HEK293T (cell line): ENCODE measurements at regions not wholly inside any gene's neighbourhood (a gene's known extent, or its start where the extent isn't known, plus 50 kb on each side); places are given as distances from the start of the nearest gene placed in this dataset.

Source experiments
- CTCF ChIA-PET: fragments of 350-600 bp; formaldehyde crosslinking; extraction: SDS; loops from one replicate; lab custom pipeline; 2021; ENCODE audit warnings: antibody characterized with exemption, inconsistent platforms; lab: Yijun Ruan, JAX
- POLR2A ChIA-PET: fragments of 350-600 bp; formaldehyde crosslinking; extraction: SDS; loops from one replicate; lab custom pipeline; 2020; ENCODE audit warnings: antibody characterized with exemption, inconsistent platforms; lab: Yijun Ruan, JAX
- DNase-seq: peaks from one replicate; pipeline ENCODE4 v3.0.0; 2012; ENCODE audit warnings: mixed read lengths; ENCODE audit errors: extremely low spot score
- ARNT ChIP-seq: fragments of 450-650 bp; IDR thresholded peaks from 2 replicates; pipeline ENCODE4 v1.6.1; 2017; ENCODE audit warnings: mild to moderate bottlenecking
- BHLHE40 ChIP-seq: fragments of 450-650 bp; IDR thresholded peaks from 2 replicates; pipeline ENCODE4 v1.6.1; 2016; ENCODE audit warnings: mild to moderate bottlenecking, moderate library complexity, borderline replicate concordance
- CTBP1 ChIP-seq: fragments of 450-650 bp; IDR thresholded peaks from 2 replicates; pipeline ENCODE4 v1.6.1; 2016; ENCODE audit warnings: borderline replicate concordance
- ELF4 ChIP-seq: fragments of 450-650 bp; IDR thresholded peaks from 2 replicates; pipeline ENCODE4 v1.6.1; 2017; ENCODE audit warnings: antibody characterized with exemption
- FOXA1 ChIP-seq: fragments of 450-650 bp; IDR thresholded peaks from 2 replicates; pipeline ENCODE4 v1.6.1; 2016; ENCODE audit warnings: mild to moderate bottlenecking
- FOXK2 ChIP-seq: fragments of 450-650 bp; IDR thresholded peaks from 2 replicates; pipeline ENCODE4 v1.6.1; 2016; ENCODE audit warnings: mild to moderate bottlenecking
- FOXM1 ChIP-seq: fragments of 450-650 bp; IDR thresholded peaks from 2 replicates; pipeline ENCODE4 v1.6.1; 2017; ENCODE audit warnings: mild to moderate bottlenecking, borderline replicate concordance
- HDGF ChIP-seq: fragments of 450-650 bp; IDR thresholded peaks from 2 replicates; pipeline ENCODE4 v1.6.1; 2017; ENCODE audit warnings: antibody characterized with exemption, borderline replicate concordance
- L3MBTL2 ChIP-seq: fragments of 450-650 bp; conservative IDR thresholded peaks from 2 replicates; pipeline ENCODE4 v1.6.1; 2016; ENCODE audit warnings: mild to moderate bottlenecking
- LEF1 ChIP-seq: fragments of 450-650 bp; IDR thresholded peaks from 2 replicates; pipeline ENCODE4 v1.6.1; 2017; ENCODE audit warnings: mild to moderate bottlenecking, borderline replicate concordance
- NFRKB ChIP-seq: fragments of 450-650 bp; IDR thresholded peaks from 2 replicates; pipeline ENCODE4 v1.6.1; 2016; ENCODE audit warnings: mild to moderate bottlenecking, moderate library complexity
- PKNOX1 ChIP-seq: fragments of 450-650 bp; IDR thresholded peaks from 2 replicates; pipeline ENCODE4 v1.6.1; 2016
- SP1 ChIP-seq: fragments of 450-650 bp; IDR thresholded peaks from 2 replicates; pipeline ENCODE4 v1.6.1; 2017
- SUZ12 ChIP-seq: fragments of 450-650 bp; IDR thresholded peaks from 2 replicates; pipeline ENCODE4 v1.6.1; 2016; ENCODE audit warnings: mild to moderate bottlenecking
- TARDBP ChIP-seq: fragments of 450-650 bp; IDR thresholded peaks from 2 replicates; pipeline ENCODE4 v1.6.1; 2016
- ZNF384 ChIP-seq: fragments of 450-650 bp; IDR thresholded peaks from 2 replicates; pipeline ENCODE4 v1.6.1; 2016

DNA sequence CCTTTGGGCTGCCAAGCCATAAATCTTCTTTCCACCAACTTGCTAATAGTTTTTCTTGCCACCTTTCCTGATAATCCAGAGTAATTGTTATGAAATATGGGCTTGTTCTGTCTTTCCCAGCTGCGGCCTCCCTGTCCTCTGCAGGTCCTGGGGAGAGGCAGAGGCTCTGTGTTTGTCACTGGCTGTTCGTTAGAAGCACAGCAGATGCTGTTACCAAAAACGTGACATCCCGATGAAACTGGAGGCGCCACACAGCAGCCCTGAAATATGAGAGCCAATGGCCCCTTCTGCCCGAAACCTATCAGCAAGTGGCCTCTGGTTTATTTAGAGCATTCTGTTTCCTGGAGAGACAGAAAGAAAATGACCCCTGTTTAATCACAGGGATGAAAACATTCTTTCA lies 115.1 kb upstream of the ANKFN1 start:
- no peak for DNase-seq
- CTCF ChIA-PET = no interaction called here
- TF ChIP-seq SP1 = no peak
- no peak for TF ChIP-seq CTBP1
- no peak for TF ChIP-seq TARDBP
- no peak for TF ChIP-seq FOXK2
- no peak for TF ChIP-seq LEF1
- TF ChIP-seq SUZ12 = no peak
- TF ChIP-seq FOXA1 = no peak
- no peak for TF ChIP-seq BHLHE40
- no peak for TF ChIP-seq ZNF384
- no peak for TF ChIP-seq ARNT
- TF ChIP-seq ELF4 = no peak
- no peak for TF ChIP-seq FOXM1
- TF ChIP-seq PKNOX1 = no peak
- no peak for TF ChIP-seq NFRKB
- TF ChIP-seq HDGF = no peak
- no peak for TF ChIP-seq L3MBTL2
- POLR2A ChIA-PET = no interaction called here

- ChIA-PET CTCF (no interaction called here), POLR2A (no interaction called here)
- no peak for DNase-seq
- TF ChIP-seq L3MBTL2 (no peak), HDGF (no peak)
Observed at GRCh38 chr17:56045872-56046271, 107.4 kb upstream of the ANKFN1 start.

GRCh38 chr17:56047331-56047730 lies 105.9 kb upstream of the ANKFN1 start:
- CTCF ChIA-PET = no interaction called here

GRCh38 chr17:56057869-56058268 lies 95.4 kb upstream of the ANKFN1 start:
- no peak for TF ChIP-seq ELF4
- POLR2A ChIA-PET = no interaction called here
- CTCF ChIA-PET = no interaction called here
- DNase-seq = no peak

More at GRCh38 chr17:56047331-56047730, 105.9 kb upstream of the ANKFN1 start:
- TF ChIP-seq HDGF (no peak), NFRKB (no peak), SP1 (no peak), TARDBP (no peak), BHLHE40 (no peak), FOXK2 (no peak)
- POLR2A ChIA-PET = no interaction called here
- no peak for DNase-seq

GRCh38 chr17:56064506-56064905 lies 88.8 kb upstream of the ANKFN1 start:
- DNase-seq = no peak
- no peak for TF ChIP-seq ZNF384
- no peak for TF ChIP-seq ARNT
- no peak for TF ChIP-seq ELF4
- no peak for TF ChIP-seq CTBP1
- TF ChIP-seq HDGF = no peak
- no peak for TF ChIP-seq SP1
- TF ChIP-seq SUZ12 = no peak
- TF ChIP-seq L3MBTL2 = no peak
- TF ChIP-seq LEF1 = no peak
- no peak for TF ChIP-seq BHLHE40
- no peak for TF ChIP-seq FOXA1
- no peak for TF ChIP-seq PKNOX1
- POLR2A ChIA-PET = no interaction called here
- CTCF ChIA-PET = no interaction called here

DNA sequence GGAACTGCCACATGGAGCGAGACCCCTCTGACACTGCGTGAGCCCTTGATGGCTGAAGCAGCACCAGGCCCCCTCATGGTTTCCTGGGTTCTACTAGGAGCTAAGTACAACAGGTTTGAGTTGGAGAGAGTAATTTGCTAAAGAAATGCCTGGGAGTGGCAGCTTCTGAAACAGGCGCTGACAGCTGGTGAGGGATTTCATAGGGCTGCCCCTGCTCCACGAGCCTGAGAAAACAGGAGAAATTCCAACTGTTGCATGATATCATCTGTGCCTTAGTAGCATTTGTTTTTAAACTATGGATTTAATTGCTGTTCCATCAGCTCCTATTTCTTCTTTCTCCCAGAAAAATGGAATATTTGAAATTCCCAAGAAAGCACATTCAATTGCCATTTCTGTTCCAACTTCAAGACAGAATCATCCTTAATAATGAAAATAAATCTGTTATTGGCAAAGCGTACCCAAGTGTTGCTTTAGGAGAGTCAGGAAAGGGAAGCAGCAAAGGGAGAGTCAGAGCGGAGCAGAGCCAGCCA lies 78.8 kb upstream of the ANKFN1 start:
- ChIA-PET CTCF (no interaction called here), POLR2A (no interaction called here)
- no peak for DNase-seq
- TF ChIP-seq ELF4 = no peak
- no peak for TF ChIP-seq TARDBP
- TF ChIP-seq ZNF384 = no peak
- TF ChIP-seq FOXK2 = no peak
- no peak for TF ChIP-seq SP1
- TF ChIP-seq HDGF = no peak
- no peak for TF ChIP-seq FOXA1
- TF ChIP-seq FOXM1 = no peak
- TF ChIP-seq PKNOX1 = no peak
- TF ChIP-seq SUZ12 = no peak
- TF ChIP-seq L3MBTL2 = no peak
- no peak for TF ChIP-seq ARNT
- no peak for TF ChIP-seq LEF1
- no peak for TF ChIP-seq CTBP1
- TF ChIP-seq BHLHE40 = no peak
- TF ChIP-seq NFRKB = no peak

- ChIA-PET CTCF (no interaction called here), POLR2A (no interaction called here)
- TF ChIP-seq PKNOX1 = no peak
- TF ChIP-seq SUZ12 = no peak
- TF ChIP-seq ZNF384 = no peak
- no peak for TF ChIP-seq SP1
- no peak for TF ChIP-seq NFRKB
Observed at GRCh38 chr17:56076980-56077379, 76.3 kb upstream of the ANKFN1 start.

More at GRCh38 chr17:56076980-56077379, 76.3 kb upstream of the ANKFN1 start:
- no peak for DNase-seq
